ENCODE measurements at regions not wholly inside any gene's neighbourhood (a gene's known extent, or its start where the extent isn't known, plus 50 kb on each side); places are given as distances from the start of the nearest gene placed in this dataset.

DNA sequence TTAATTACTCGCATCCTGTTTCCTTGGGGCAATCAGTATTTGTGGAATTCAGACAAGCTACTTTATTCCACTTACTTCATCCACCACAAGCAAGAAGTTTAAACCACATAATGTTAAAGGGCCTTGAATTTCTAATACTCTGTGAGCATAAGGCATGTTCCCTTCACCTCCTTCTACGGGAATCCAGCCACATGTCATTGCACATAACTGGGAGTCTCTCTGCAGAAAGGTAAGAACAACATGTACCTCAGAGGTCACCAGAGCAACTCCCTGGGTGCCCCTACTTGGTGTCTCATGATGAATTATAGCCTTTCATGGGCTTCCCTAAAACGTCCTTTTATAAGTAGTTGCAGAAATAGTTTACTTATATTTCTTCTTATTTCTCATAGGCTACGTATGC is 553.2 kb downstream of the DTWD2 start:
- H4K20me1 ChIP-seq (replicated peaks; ENCODE audit: control insufficient read depth, extremely low read depth, insufficient read depth, low read length), result no peaks in the 10 kb centered on the region
- peaks cover 2% of the 10 kb centered on the region for H3K9me3 ChIP-seq (replicated peaks; ENCODE audit: control insufficient read depth, insufficient read depth, low read length)
- no peaks in the 10 kb centered on the region for H3K4me1 ChIP-seq (ENCODE audit: control insufficient read depth, extremely low read depth, insufficient read depth, low read length)
- dilution Hi-C loops (cut with MboI; ENCODE audit: extremely low pct_ligation_motif_present, low sequenced_read_pairs), result no loop called here
- FAIRE-seq (no peak), DNase-seq (ENCODE audit: low read depth, low spot score) (no peak)
- no peak overlapping the region for H2AFZ ChIP-seq (ENCODE audit: low read depth, low read length)
- ChIA-PET POLR2A (no interaction called here), CTCF (no interaction called here)
- intact Hi-C loops (cut with micrococcal nuclease), result no loop called here
- H3K9ac ChIP-seq (replicated peaks; ENCODE audit: extremely low read depth, insufficient read depth, low read length), result no peak overlapping the region
- no peaks in the 10 kb centered on the region for H3K79me2 ChIP-seq (ENCODE audit: control insufficient read depth, insufficient read depth, low read length)
- H3K4me3 ChIP-seq (replicated peaks in 1 of 3; ENCODE audit: insufficient read depth in 1 of 3, low read depth in 1 of 3, low read length in 3 of 3), result no peak overlapping the region
- H3K36me3 ChIP-seq (ENCODE audit: control insufficient read depth in 2 of 2, extremely low read depth in 1 of 2, insufficient read depth in 2 of 2, low read length in 2 of 2), result no peaks in the 10 kb centered on the region
- no peak overlapping the region for H3K27ac ChIP-seq (ENCODE audit: insufficient read depth, low read depth, low read length)
- BruUV-seq (replicated peaks), result no TSS peak
- TF ChIP-seq POLR2A (IDR thresholded peaks at IDR 0.05; ENCODE audit: low read depth, low read length) (no peak), JUN (IDR thresholded peaks at IDR 0.05; ENCODE audit: borderline replicate concordance, insufficient read depth, insufficient read length, low read depth) (no peak), FOS (IDR thresholded peaks at IDR 0.05; ENCODE audit: borderline replicate concordance, insufficient read depth, low read length) (no peak)
- TF ChIP-seq, protein P1, sequence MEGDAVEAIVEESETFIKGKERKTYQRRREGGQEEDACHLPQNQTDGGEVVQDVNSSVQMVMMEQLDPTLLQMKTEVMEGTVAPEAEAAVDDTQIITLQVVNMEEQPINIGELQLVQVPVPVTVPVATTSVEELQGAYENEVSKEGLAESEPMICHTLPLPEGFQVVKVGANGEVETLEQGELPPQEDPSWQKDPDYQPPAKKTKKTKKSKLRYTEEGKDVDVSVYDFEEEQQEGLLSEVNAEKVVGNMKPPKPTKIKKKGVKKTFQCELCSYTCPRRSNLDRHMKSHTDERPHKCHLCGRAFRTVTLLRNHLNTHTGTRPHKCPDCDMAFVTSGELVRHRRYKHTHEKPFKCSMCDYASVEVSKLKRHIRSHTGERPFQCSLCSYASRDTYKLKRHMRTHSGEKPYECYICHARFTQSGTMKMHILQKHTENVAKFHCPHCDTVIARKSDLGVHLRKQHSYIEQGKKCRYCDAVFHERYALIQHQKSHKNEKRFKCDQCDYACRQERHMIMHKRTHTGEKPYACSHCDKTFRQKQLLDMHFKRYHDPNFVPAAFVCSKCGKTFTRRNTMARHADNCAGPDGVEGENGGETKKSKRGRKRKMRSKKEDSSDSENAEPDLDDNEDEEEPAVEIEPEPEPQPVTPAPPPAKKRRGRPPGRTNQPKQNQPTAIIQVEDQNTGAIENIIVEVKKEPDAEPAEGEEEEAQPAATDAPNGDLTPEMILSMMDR (IDR thresholded peaks at IDR 0.05; ENCODE audit: extremely low read depth in 1 of 2, insufficient read depth in 1 of 2, low read depth in 1 of 2, low read length in 2 of 2), result no peak
- H3K9me1 ChIP-seq (replicated peaks; ENCODE audit: control insufficient read depth, extremely low read depth, insufficient read depth, low read length), result no peaks in the 10 kb centered on the region
- no peak overlapping the region for H3K4me2 ChIP-seq (ENCODE audit: insufficient read depth, low read length)
- H3K27me3 ChIP-seq (ENCODE audit: control insufficient read depth in 2 of 2, insufficient read depth in 2 of 2, low read length in 2 of 2), result no peaks in the 10 kb centered on the region

DNA sequence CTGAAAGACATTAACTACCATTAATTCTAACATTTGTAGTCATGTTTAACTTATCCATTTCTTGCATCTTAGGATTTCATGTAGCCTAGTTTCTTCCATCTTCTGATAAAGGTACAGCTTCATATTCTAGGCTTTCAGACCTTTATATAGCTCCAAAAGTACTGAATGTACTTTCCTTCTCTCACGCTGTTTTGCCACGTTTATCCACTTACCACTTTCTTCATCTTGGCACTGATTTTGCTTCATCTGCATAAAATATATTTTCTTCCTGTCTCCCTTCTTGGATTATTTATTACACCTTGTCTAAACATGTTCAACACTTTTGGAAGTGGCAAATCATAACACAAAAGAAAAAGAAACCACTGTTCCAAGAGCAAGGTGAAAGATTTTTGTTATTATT is 553.8 kb downstream of the DTWD2 start:
- ChIA-PET POLR2A (no interaction called here), CTCF (no interaction called here)
- intact Hi-C loops (cut with micrococcal nuclease), result no loop called here
- Histone ChIP-seq H3K4me3 (replicated peaks in 1 of 3; ENCODE audit: insufficient read depth in 1 of 3, low read depth in 1 of 3, low read length in 3 of 3) (no peak overlapping the region), H3K9ac (replicated peaks; ENCODE audit: extremely low read depth, insufficient read depth, low read length) (no peak overlapping the region), H3K4me1 (ENCODE audit: control insufficient read depth, extremely low read depth, insufficient read depth, low read length) (no peaks in the 10 kb centered on the region), H2AFZ (ENCODE audit: low read depth, low read length) (no peak overlapping the region), H3K9me1 (replicated peaks; ENCODE audit: control insufficient read depth, extremely low read depth, insufficient read depth, low read length) (no peaks in the 10 kb centered on the region), H3K36me3 (ENCODE audit: control insufficient read depth in 2 of 2, extremely low read depth in 1 of 2, insufficient read depth in 2 of 2, low read length in 2 of 2) (no peaks in the 10 kb centered on the region), H3K4me2 (ENCODE audit: insufficient read depth, low read length) (no peak overlapping the region), H3K27me3 (ENCODE audit: control insufficient read depth in 2 of 2, insufficient read depth in 2 of 2, low read length in 2 of 2) (no peaks in the 10 kb centered on the region), H3K9me3 (replicated peaks; ENCODE audit: control insufficient read depth, insufficient read depth, low read length) (peaks cover 2% of the 10 kb centered on the region), H3K27ac (ENCODE audit: insufficient read depth, low read depth, low read length) (no peak overlapping the region), H3K79me2 (ENCODE audit: control insufficient read depth, insufficient read depth, low read length) (no peaks in the 10 kb centered on the region), H4K20me1 (replicated peaks; ENCODE audit: control insufficient read depth, extremely low read depth, insufficient read depth, low read length) (no peaks in the 10 kb centered on the region)
- no peak for TF ChIP-seq JUN (IDR thresholded peaks at IDR 0.05; ENCODE audit: borderline replicate concordance, insufficient read depth, insufficient read length, low read depth)
- TF ChIP-seq EZH2 (IDR thresholded peaks at IDR 0.05; ENCODE audit: borderline replicate concordance, low read depth, low read length, severe bottlenecking), result no peak
- TF ChIP-seq MYC (IDR thresholded peaks at IDR 0.05; ENCODE audit: low read depth, low read length), result no peak
- no peak for TF ChIP-seq GATA2 (IDR thresholded peaks at IDR 0.05; ENCODE audit: insufficient read depth, insufficient read length, low read depth, low read length)
- TF ChIP-seq, protein P1 (IDR thresholded peaks at IDR 0.05; ENCODE audit: extremely low read depth in 1 of 2, insufficient read depth in 1 of 2, low read depth in 1 of 2, low read length in 2 of 2), result no peak
- TF ChIP-seq POLR2AphosphoS5 (IDR thresholded peaks at IDR 0.05; ENCODE audit: insufficient read depth, low read depth, low read length), result no peak
- TF ChIP-seq POLR2A (IDR thresholded peaks at IDR 0.05; ENCODE audit: low read depth, low read length), result no peak
- TF ChIP-seq FOS (IDR thresholded peaks at IDR 0.05; ENCODE audit: borderline replicate concordance, insufficient read depth, low read length), result no peak
- TF ChIP-seq, protein P2, sequence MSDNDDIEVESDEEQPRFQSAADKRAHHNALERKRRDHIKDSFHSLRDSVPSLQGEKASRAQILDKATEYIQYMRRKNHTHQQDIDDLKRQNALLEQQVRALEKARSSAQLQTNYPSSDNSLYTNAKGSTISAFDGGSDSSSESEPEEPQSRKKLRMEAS (IDR thresholded peaks at IDR 0.05; ENCODE audit: insufficient read depth, insufficient read length), result no peak
- no peak for DNase-seq (ENCODE audit: low read depth, low spot score)
- dilution Hi-C loops (cut with MboI; ENCODE audit: extremely low pct_ligation_motif_present, low sequenced_read_pairs), result no loop called here
- FAIRE-seq, result no peak
- no TSS peak for BruUV-seq (replicated peaks)
